Stimulated activated CD8-positive, alpha-beta memory T cell treated with anti-CD3 and anti-CD28 coated beads, Interleukin-4, amount 100 ng/mL, for 4 hours (primary cell): ENCODE measurements at regions not wholly inside any gene's neighbourhood (a gene's known extent, or its start where the extent isn't known, plus 50 kb on each side); places are given as distances from the start of the nearest gene placed in this dataset.
"Not testable (repeated sequence)": the region's sequence is repeated elsewhere in the genome, so short reads cannot be mapped to it uniquely, and the experiment has no call there.

Experiments used
- DNase-seq, 2 donors: peaks; one replicate each; pipeline ENCODE4 v3.0.0-alpha.2; 2020; ENCODE audit warnings: low read depth in 2 of 2, low spot score in 1 of 2

- DNase-seq, result not testable (repeated sequence)
Measured at GRCh38 chr7:6882321-6882721, 56.2 kb upstream of the CCZ1B start.

GRCh38 chr7:6883756-6884155 lies 57.7 kb upstream of the CCZ1B start:
- not testable (repeated sequence) for DNase-seq

- no peak for DNase-seq
Measured at GRCh38 chr7:6886198-6886597, 60.1 kb upstream of the CCZ1B start.

- DNase-seq, result not testable (repeated sequence)
Measured at GRCh38 chr7:6888267-6889045, 62.4 kb upstream of the CCZ1B start.

- DNase-seq, result no peak
Measured at GRCh38 chr7:6889252-6889812, 63.3 kb upstream of the CCZ1B start.

- DNase-seq, result not testable (repeated sequence)
Measured at GRCh38 chr7:6902097-6902518, 76.0 kb upstream of the CCZ1B start.

- DNase-seq, result not testable (repeated sequence)
Measured at GRCh38 chr7:6903289-6903688, 77.2 kb upstream of the CCZ1B start.

GRCh38 chr7:6903792-6904191 lies 77.7 kb upstream of the CCZ1B start:
- DNase-seq, result not testable (repeated sequence)

GRCh38 chr7:6917258-6917657 lies 91.2 kb upstream of the CCZ1B start:
- no peak for DNase-seq

- DNase-seq, result not testable (repeated sequence)
Measured at GRCh38 chr7:6919169-6919568, 93.1 kb upstream of the CCZ1B start.

GRCh38 chr7:6924523-6924922 lies 98.4 kb upstream of the CCZ1B start:
- DNase-seq, result not testable (repeated sequence)

- not testable (repeated sequence) for DNase-seq
Measured at GRCh38 chr7:6926193-6927174, 100.4 kb upstream of the CCZ1B start.

- DNase-seq, result not testable (repeated sequence)
Measured at GRCh38 chr7:6927643-6928042, 101.6 kb upstream of the CCZ1B start.

- not testable (repeated sequence) for DNase-seq
Measured at GRCh38 chr7:6929588-6929987, 103.5 kb upstream of the CCZ1B start.

- not testable (repeated sequence) for DNase-seq
Measured at GRCh38 chr7:6930081-6930635, 104.1 kb upstream of the CCZ1B start.

- DNase-seq, result peak in 1 of 2 donors; percentile 7
Measured at GRCh38 chr7:6930787-6931186, 104.7 kb upstream of the CCZ1B start.

GRCh38 chr7:6931456-6931855 lies 105.4 kb upstream of the CCZ1B start:
- DNase-seq, result not testable (repeated sequence)

GRCh38 chr7:6933954-6934632 lies 108.0 kb upstream of the CCZ1B start:
- not testable (repeated sequence) for DNase-seq

GRCh38 chr7:6934981-6935380 lies 108.9 kb upstream of the CCZ1B start:
- DNase-seq, result no peak

GRCh38 chr7:6936626-6937025 lies 110.6 kb upstream of the CCZ1B start:
- not testable (repeated sequence) for DNase-seq
